Tibial artery (tissue), 4 donors: ENCODE measurements at regions not wholly inside any gene's neighbourhood (a gene's known extent, or its start where the extent isn't known, plus 50 kb on each side); places are given as distances from the start of the nearest gene placed in this dataset.

Source experiments
- DNase-seq, 2 donors: peaks; one replicate each; pipeline ENCODE4 v3.0.0-alpha.2; 2019
- H3K27ac ChIP-seq, 2 donors: fragments of 200-600 bp; sonication (generic) in 1 of 2; 1 replicate in 1 of 2; 2 replicates in 1 of 2; pipeline ENCODE4 v1.5.1; 2018 to 2019; ENCODE audit warnings: mild to moderate bottlenecking in 1 of 2
- H3K27me3 ChIP-seq, 2 donors: fragments of 200-600 bp; sonication (generic) in 1 of 2; one replicate each; pipeline versions ENCODE4 v1.5.1 to v1.6.0; 2016 to 2019
- H3K36me3 ChIP-seq, 3 donors: fragments of 200-600 bp; sonication (generic) in 2 of 3; one replicate each; pipeline ENCODE4 v1.5.1; 2016 to 2019; ENCODE audit warnings: mild to moderate bottlenecking in 2 of 3
- H3K4me1 ChIP-seq, 4 donors: fragments of 200-600 bp; sonication (generic) in 2 of 4; 1 replicate in 3 of 4; 2 replicates in 1 of 4; pipeline ENCODE4 v1.5.1; 2016 to 2019
- H3K4me3 ChIP-seq, 2 donors: fragments of 200-600 bp; sonication (generic) in 1 of 2; 1 replicate in 1 of 2; 2 replicates in 1 of 2; pipeline ENCODE4 v1.5.1; 2018 to 2019; ENCODE audit warnings: mild to moderate bottlenecking in 2 of 2
- H3K9me3 ChIP-seq, 3 donors: fragments of 200-600 bp; sonication (generic) in 1 of 3; one replicate each; pipeline ENCODE4 v1.5.1; 2016 to 2019
- CTCF ChIP-seq, 2 experiments: fragments of 200-600 bp in 1 of 2; fragments of 450-650 bp in 1 of 2; IDR thresholded peaks; one replicate each; pipeline ENCODE4 v1.5.1; 2017 to 2019; ENCODE audit warnings: antibody characterized with exemption in 2 of 2, mild to moderate bottlenecking in 1 of 2, moderate library complexity in 1 of 2
- intact Hi-C: fragments of 100-400 bp; cut with DNase I; formaldehyde crosslinking; loops from one replicate; pipeline ENCODE4 v1.15.0; 2023; ENCODE audit warnings: low total_unique reads

- Histone ChIP-seq H3K27ac (no peak overlapping the region), H3K27me3 (no peaks in the 10 kb centered on the region), H3K36me3 (no peaks in the 10 kb centered on the region), H3K9me3 (no peaks in the 10 kb centered on the region), H3K4me1 (no peaks in the 10 kb centered on the region), H3K4me3 (no peak overlapping the region)
- DNase-seq = no peak
- intact Hi-C loops = no loop called here
- TF ChIP-seq CTCF (IDR thresholded peaks at IDR 0.05) = no peak
Measured at GRCh38 chr4:43882470-43882869, 566.1 kb downstream of the KCTD8 start.

- no peak for TF ChIP-seq CTCF (IDR thresholded peaks at IDR 0.05)
- Histone ChIP-seq H3K36me3 (no peaks in the 10 kb centered on the region), H3K9me3 (no peaks in the 10 kb centered on the region), H3K27ac (no peak overlapping the region), H3K4me1 (no peaks in the 10 kb centered on the region), H3K4me3 (no peak overlapping the region), H3K27me3 (no peaks in the 10 kb centered on the region)
- DNase-seq = no peak
- intact Hi-C loops = no loop called here
Measured at GRCh38 chr4:43886196-43886595, 562.4 kb downstream of the KCTD8 start.

GRCh38 chr4:43898836-43899235, 549.8 kb downstream of the KCTD8 start:
- DNase-seq = no peak

GRCh38 chr4:43903456-43903855, 545.2 kb downstream of the KCTD8 start:
- Histone ChIP-seq H3K4me3 (no peak overlapping the region), H3K4me1 (no peaks in the 10 kb centered on the region), H3K9me3 (no peaks in the 10 kb centered on the region), H3K36me3 (no peaks in the 10 kb centered on the region), H3K27me3 (no peaks in the 10 kb centered on the region), H3K27ac (no peak overlapping the region)
- no peak for TF ChIP-seq CTCF (IDR thresholded peaks at IDR 0.05)
- intact Hi-C loops = no loop called here
- no peak for DNase-seq

More at GRCh38 chr4:43898836-43899235, 549.8 kb downstream of the KCTD8 start:
- intact Hi-C loops = no loop called here
- Histone ChIP-seq H3K4me3 (no peak overlapping the region), H3K27me3 (no peaks in the 10 kb centered on the region), H3K36me3 (no peaks in the 10 kb centered on the region), H3K4me1 (no peaks in the 10 kb centered on the region), H3K27ac (no peak overlapping the region), H3K9me3 (no peaks in the 10 kb centered on the region)
- TF ChIP-seq CTCF (IDR thresholded peaks at IDR 0.05) = no peak

- intact Hi-C loops = no loop called here
- no peak for DNase-seq
- Histone ChIP-seq H3K4me1 (no peaks in the 10 kb centered on the region), H3K36me3 (no peaks in the 10 kb centered on the region), H3K27me3 (no peaks in the 10 kb centered on the region), H3K9me3 (peaks cover 0 to 8% (median 0%) of the 10 kb centered on the region in 3 donors), H3K4me3 (no peak overlapping the region), H3K27ac (no peak overlapping the region)
- TF ChIP-seq CTCF (IDR thresholded peaks at IDR 0.05) = no peak
Measured at GRCh38 chr4:43918377-43918776, 530.2 kb downstream of the KCTD8 start.

- intact Hi-C loops = no loop called here
- no peaks in the 10 kb centered on the region for H3K27me3 ChIP-seq
- DNase-seq = no peak
- no peaks in the 10 kb centered on the region for H3K9me3 ChIP-seq
- no peaks in the 10 kb centered on the region for H3K36me3 ChIP-seq
- H3K27ac ChIP-seq = no peak overlapping the region
- H3K4me3 ChIP-seq = no peak overlapping the region
- no peak for TF ChIP-seq CTCF (IDR thresholded peaks at IDR 0.05)
- no peaks in the 10 kb centered on the region for H3K4me1 ChIP-seq
Measured at GRCh38 chr4:43932448-43932847, 516.2 kb downstream of the KCTD8 start.
